HEK293 (cell line): ENCODE measurements at regions not wholly inside any gene's neighbourhood (a gene's known extent, or its start where the extent isn't known, plus 50 kb on each side); places are given as distances from the start of the nearest gene placed in this dataset.

Experiments used
- CTCF ChIA-PET: fragments of 350-600 bp; formaldehyde crosslinking; extraction: SDS; loops from one replicate; lab custom pipeline; 2021; ENCODE audit warnings: antibody characterized with exemption; lab: Yijun Ruan, JAX
- POLR2A ChIA-PET: fragments of 300-600 bp; formaldehyde crosslinking; extraction: SDS; loops from one replicate; lab custom pipeline; 2020; ENCODE audit warnings: antibody characterized with exemption, inconsistent platforms; lab: Yijun Ruan, JAX
- H3K27ac ChIP-seq: fragments of 200-500 bp; sonication (Bioruptor generic); 2 replicates; pipeline ENCODE4 v1.5.1; 2014; ENCODE audit warnings: low read depth, low read length, control low read depth, inconsistent platforms; ENCODE audit errors: extremely low read depth
- H3K36me3 ChIP-seq, 2 experiments: fragments of 200-500 bp in 1 of 2; sonication (Bioruptor generic) in 1 of 2; 1 replicate in 1 of 2; 2 replicates in 1 of 2; pipeline ENCODE4 v1.5.1; 2014 to 2017; ENCODE audit warnings: inconsistent platforms in 2 of 2, low read length in 2 of 2; ENCODE audit not compliant: control insufficient read depth in 2 of 2, insufficient read depth in 1 of 2
- H3K4me1 ChIP-seq: fragments of 200-500 bp; sonication (Bioruptor generic); 2 replicates; pipeline ENCODE4 v1.5.1; 2014; ENCODE audit warnings: mild to moderate bottlenecking, low read length, inconsistent platforms; ENCODE audit not compliant: control insufficient read depth, insufficient read depth
- H3K4me3 ChIP-seq: 2 replicates; pipeline ENCODE4 v1.5.1; 2011; ENCODE audit warnings: low read depth, mild to moderate bottlenecking, control low read depth, low read length, moderate library complexity
- H3K9me3 ChIP-seq: fragments of 200-500 bp; sonication (Bioruptor generic); 2 replicates; pipeline ENCODE4 v1.5.1; 2014; ENCODE audit warnings: low read depth, low read length, inconsistent platforms; ENCODE audit not compliant: control insufficient read depth, insufficient read depth
- GLIS1 ChIP-seq: fragments of 450-650 bp; formaldehyde crosslinking; IDR thresholded peaks from 2 replicates; pipeline ENCODE4 v1.5.1; 2016; ENCODE audit warnings: missing biosample characterization, missing genetic modification characterization
- HOXA7 ChIP-seq: sonication (generic); formaldehyde crosslinking; IDR thresholded peaks from 2 replicates; pipeline ENCODE4 v1.8.1; 2022; ENCODE audit warnings: missing genetic modification reagents, borderline replicate concordance
- IKZF3 ChIP-seq: fragments of 450-650 bp; IDR thresholded peaks from 2 replicates; pipeline ENCODE4 v1.5.0; 2018; ENCODE audit warnings: missing biosample characterization, mild to moderate bottlenecking, missing genetic modification characterization, moderate library complexity
- KLF10 ChIP-seq: fragments of 450-650 bp; IDR thresholded peaks from 2 replicates; pipeline ENCODE4 v1.5.1; 2018; ENCODE audit warnings: missing biosample characterization, mild to moderate bottlenecking, missing genetic modification characterization
- REPIN1 ChIP-seq: fragments of 450-650 bp; formaldehyde crosslinking; IDR thresholded peaks from 2 replicates; pipeline ENCODE4 v1.5.1; 2017; ENCODE audit warnings: missing biosample characterization, missing genetic modification characterization, low read depth
- WT1 ChIP-seq: fragments of 450-650 bp; formaldehyde crosslinking; IDR thresholded peaks from 2 replicates; pipeline ENCODE4 v1.5.1; 2016; ENCODE audit warnings: missing biosample characterization, missing genetic modification characterization
- ZBTB17 ChIP-seq: fragments of 450-650 bp; formaldehyde crosslinking; IDR thresholded peaks from 2 replicates; pipeline ENCODE4 v1.5.1; 2016; ENCODE audit warnings: missing biosample characterization, missing genetic modification characterization
- ZBTB8A ChIP-seq: fragments of 450-650 bp; formaldehyde crosslinking; IDR thresholded peaks from 2 replicates; pipeline ENCODE4 v1.5.1; 2016; ENCODE audit warnings: missing biosample characterization, missing genetic modification characterization
- ZNF132 ChIP-seq: fragments of 450-650 bp; formaldehyde crosslinking; IDR thresholded peaks from 2 replicates; pipeline ENCODE4 v1.5.1; 2017; ENCODE audit warnings: missing biosample characterization, missing genetic modification characterization, borderline replicate concordance
- ZNF221 ChIP-seq: fragments of 450-650 bp; formaldehyde crosslinking; IDR thresholded peaks from 2 replicates; pipeline ENCODE4 v1.5.1; 2017; ENCODE audit warnings: missing biosample characterization, missing genetic modification characterization, borderline replicate concordance
- ZNF248 ChIP-seq: fragments of 450-650 bp; formaldehyde crosslinking; IDR thresholded peaks from 2 replicates; pipeline ENCODE4 v1.5.1; 2017; ENCODE audit warnings: missing biosample characterization, missing genetic modification characterization
- ZNF391 ChIP-seq: fragments of 450-650 bp; formaldehyde crosslinking; IDR thresholded peaks from 2 replicates; pipeline ENCODE4 v1.5.1; 2016; ENCODE audit warnings: low read depth, missing biosample characterization, missing genetic modification characterization, borderline replicate concordance
- ZNF501 ChIP-seq: fragments of 450-650 bp; formaldehyde crosslinking; IDR thresholded peaks from 2 replicates; pipeline ENCODE4 v1.5.1; 2016; ENCODE audit warnings: missing biosample characterization, missing genetic modification characterization
- ZNF530 ChIP-seq: fragments of 450-650 bp; formaldehyde crosslinking; IDR thresholded peaks from 2 replicates; pipeline ENCODE4 v1.5.1; 2016; ENCODE audit warnings: low read depth, missing biosample characterization, missing genetic modification characterization
- ZNF571 ChIP-seq: fragments of 450-650 bp; formaldehyde crosslinking; IDR thresholded peaks from 2 replicates; pipeline ENCODE4 v1.5.0; 2017; ENCODE audit warnings: missing biosample characterization, missing genetic modification characterization
- ZNF626 ChIP-seq: fragments of 450-650 bp; sonication (Bioruptor Pico); formaldehyde crosslinking; IDR thresholded peaks from 2 replicates; pipeline ENCODE4 v1.5.1; 2018; ENCODE audit warnings: missing biosample characterization, missing genetic modification characterization, inconsistent platforms
- ZNF664 ChIP-seq: fragments of 450-650 bp; formaldehyde crosslinking; IDR thresholded peaks from 2 replicates; pipeline ENCODE4 v1.5.1; 2016; ENCODE audit warnings: missing biosample characterization, missing genetic modification characterization
- ZNF76 ChIP-seq: fragments of 450-650 bp; formaldehyde crosslinking; IDR thresholded peaks from 2 replicates; pipeline ENCODE4; 2016; ENCODE audit warnings: low read depth, missing biosample characterization, missing genetic modification characterization, borderline replicate concordance
- ZNF785 ChIP-seq: fragments of 450-650 bp; formaldehyde crosslinking; IDR thresholded peaks from 2 replicates; pipeline ENCODE4 v1.5.1; 2016; ENCODE audit warnings: missing biosample characterization, missing genetic modification characterization
- ZNF843 ChIP-seq: fragments of 450-650 bp; formaldehyde crosslinking; IDR thresholded peaks from 2 replicates; pipeline ENCODE4 v1.5.1; 2016; ENCODE audit warnings: missing biosample characterization, missing genetic modification characterization
- TF ChIP-seq, protein P1 (sequence below): fragments of 450-650 bp; formaldehyde crosslinking; IDR thresholded peaks from 2 replicates; pipeline ENCODE4 v1.5.1; 2016; ENCODE audit warnings: missing biosample characterization, missing genetic modification characterization
- TF ChIP-seq, protein P2 (sequence below): fragments of 450-650 bp; formaldehyde crosslinking; IDR thresholded peaks from 2 replicates; pipeline ENCODE4 v1.5.1; 2016; ENCODE audit warnings: missing biosample characterization, missing genetic modification characterization
- TF ChIP-seq, protein P3 (sequence below): fragments of 450-650 bp; formaldehyde crosslinking; IDR thresholded peaks from 2 replicates; pipeline ENCODE4 v1.5.1; 2016; ENCODE audit warnings: missing biosample characterization, missing genetic modification characterization
- TF ChIP-seq, protein P4 (sequence below): fragments of 450-650 bp; formaldehyde crosslinking; IDR thresholded peaks from 2 replicates; pipeline ENCODE4; 2016; ENCODE audit warnings: missing biosample characterization, missing genetic modification characterization

DNA sequence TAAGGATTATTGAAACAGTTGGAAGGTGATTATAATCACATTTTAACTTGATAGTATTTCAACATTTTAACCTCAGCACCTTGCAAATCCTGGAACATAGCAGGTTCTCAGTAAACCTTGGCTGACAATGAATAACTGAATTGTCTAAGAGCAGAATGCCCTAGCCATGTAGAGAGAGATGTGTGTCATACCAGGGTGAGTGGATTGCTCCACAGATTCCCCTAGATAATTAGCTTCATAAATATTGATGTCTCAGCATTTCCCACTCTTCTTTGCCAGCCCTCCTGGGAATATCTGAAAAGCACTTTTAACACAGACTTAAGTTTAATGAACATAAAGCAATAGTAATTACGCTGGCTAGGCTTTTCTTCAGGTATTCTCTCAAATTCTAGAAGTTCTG, 363.5 kb downstream of the MAN2A1 start:
- Histone ChIP-seq H3K27ac (no peak overlapping the region), H3K4me3 (no peak overlapping the region), H3K4me1 (no peaks in the 10 kb centered on the region), H3K9me3 (no peaks in the 10 kb centered on the region), H3K36me3 (no peaks in the 10 kb centered on the region)
- TF ChIP-seq WT1 (tag by site-specific recombination), result no peak
- no peak for TF ChIP-seq ZBTB17
- no peak for TF ChIP-seq ZNF626 (tag by site-specific recombination)
- no peak for TF ChIP-seq GLIS1 (tag by site-specific recombination)
- no peak for TF ChIP-seq ZNF221 (tag by site-specific recombination)
- TF ChIP-seq, protein P1, sequence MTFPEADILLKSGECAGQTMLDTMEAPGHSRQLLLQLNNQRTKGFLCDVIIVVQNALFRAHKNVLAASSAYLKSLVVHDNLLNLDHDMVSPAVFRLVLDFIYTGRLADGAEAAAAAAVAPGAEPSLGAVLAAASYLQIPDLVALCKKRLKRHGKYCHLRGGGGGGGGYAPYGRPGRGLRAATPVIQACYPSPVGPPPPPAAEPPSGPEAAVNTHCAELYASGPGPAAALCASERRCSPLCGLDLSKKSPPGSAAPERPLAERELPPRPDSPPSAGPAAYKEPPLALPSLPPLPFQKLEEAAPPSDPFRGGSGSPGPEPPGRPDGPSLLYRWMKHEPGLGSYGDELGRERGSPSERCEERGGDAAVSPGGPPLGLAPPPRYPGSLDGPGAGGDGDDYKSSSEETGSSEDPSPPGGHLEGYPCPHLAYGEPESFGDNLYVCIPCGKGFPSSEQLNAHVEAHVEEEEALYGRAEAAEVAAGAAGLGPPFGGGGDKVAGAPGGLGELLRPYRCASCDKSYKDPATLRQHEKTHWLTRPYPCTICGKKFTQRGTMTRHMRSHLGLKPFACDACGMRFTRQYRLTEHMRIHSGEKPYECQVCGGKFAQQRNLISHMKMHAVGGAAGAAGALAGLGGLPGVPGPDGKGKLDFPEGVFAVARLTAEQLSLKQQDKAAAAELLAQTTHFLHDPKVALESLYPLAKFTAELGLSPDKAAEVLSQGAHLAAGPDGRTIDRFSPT (tag by site-specific recombination), result no peak
- TF ChIP-seq ZNF843 (tag by site-specific recombination), result no peak
- no peak for TF ChIP-seq REPIN1 (tag by site-specific recombination)
- TF ChIP-seq IKZF3 (tag by site-specific recombination), result no peak
- TF ChIP-seq, protein P2, sequence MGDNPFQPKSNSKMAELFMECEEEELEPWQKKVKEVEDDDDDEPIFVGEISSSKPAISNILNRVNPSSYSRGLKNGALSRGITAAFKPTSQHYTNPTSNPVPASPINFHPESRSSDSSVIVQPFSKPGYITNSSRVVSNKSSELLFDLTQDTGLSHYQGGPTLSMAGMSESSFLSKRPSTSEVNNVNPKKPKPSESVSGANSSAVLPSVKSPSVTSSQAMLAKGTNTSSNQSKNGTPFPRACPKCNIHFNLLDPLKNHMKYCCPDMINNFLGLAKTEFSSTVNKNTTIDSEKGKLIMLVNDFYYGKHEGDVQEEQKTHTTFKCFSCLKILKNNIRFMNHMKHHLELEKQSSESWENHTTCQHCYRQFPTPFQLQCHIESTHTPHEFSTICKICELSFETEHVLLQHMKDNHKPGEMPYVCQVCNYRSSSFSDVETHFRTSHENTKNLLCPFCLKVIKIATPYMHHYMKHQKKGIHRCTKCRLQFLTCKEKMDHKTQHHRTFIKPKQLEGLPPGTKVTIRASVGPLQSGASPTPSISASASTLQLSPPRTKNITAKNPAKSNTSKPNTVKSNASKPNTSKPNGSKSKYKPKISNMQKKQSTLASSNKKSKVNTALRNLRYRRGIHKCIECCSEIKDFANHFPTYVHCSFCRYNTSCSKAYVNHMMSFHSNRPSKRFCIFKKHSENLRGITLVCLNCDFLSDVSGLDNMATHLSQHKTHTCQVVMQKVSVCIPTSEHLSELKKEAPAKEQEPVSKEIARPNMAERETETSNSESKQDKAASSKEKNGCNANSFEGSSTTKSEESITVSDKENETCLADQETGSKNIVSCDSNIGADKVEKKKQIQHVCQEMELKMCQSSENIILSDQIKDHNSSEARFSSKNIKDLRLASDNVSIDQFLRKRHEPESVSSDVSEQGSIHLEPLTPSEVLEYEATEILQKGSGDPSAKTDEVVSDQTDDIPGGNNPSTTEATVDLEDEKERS, result no peak
- no peak for TF ChIP-seq HOXA7 (CRISPR knock-in tag)
- no peak for TF ChIP-seq ZNF571 (tag by site-specific recombination)
- TF ChIP-seq ZBTB8A (tag by site-specific recombination), result no peak
- TF ChIP-seq ZNF248, result no peak
- no peak for TF ChIP-seq ZNF132 (tag by site-specific recombination)
- no peak for TF ChIP-seq ZNF530
- POLR2A ChIA-PET, result no interaction called here
- CTCF ChIA-PET, result no interaction called here

DNA sequence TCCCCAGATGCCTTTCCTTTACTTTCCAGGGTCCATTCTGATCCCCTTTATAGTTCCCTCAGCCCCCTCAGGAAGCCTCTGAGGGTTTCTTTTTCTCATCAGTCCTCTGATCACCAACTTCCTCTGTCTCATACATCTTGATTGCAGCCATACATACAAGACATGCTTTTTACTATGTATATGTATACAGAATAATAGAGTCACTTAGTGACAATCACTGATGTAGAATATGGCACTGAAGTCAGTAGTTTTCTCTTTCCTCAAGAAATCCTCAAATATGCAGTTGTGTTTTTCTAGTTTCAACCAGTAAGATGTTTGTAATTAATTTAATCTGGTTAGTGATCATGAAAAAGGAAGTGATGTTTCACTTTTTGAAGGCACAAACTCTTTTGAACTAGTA, 364.1 kb downstream of the MAN2A1 start:
- H3K4me3 ChIP-seq, result no peak overlapping the region
- no peak overlapping the region for H3K27ac ChIP-seq
- TF ChIP-seq, protein P3, sequence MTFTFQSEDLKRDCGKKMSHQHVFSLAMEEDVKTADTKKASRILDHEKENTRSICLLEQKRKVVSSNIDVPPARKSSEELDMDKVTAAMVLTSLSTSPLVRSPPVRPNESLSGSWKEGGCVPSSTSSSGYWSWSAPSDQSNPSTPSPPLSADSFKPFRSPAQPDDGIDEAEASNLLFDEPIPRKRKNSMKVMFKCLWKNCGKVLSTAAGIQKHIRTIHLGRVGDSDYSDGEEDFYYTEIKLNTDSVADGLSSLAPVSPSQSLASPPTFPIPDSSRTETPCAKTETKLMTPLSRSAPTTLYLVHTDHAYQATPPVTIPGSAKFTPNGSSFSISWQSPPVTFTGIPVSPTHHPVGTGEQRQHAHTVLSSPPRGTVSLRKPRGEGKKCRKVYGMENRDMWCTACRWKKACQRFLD (tag by site-specific recombination), result no peak
- no peak for TF ChIP-seq ZNF664 (tag by site-specific recombination)
- TF ChIP-seq, protein P4, sequence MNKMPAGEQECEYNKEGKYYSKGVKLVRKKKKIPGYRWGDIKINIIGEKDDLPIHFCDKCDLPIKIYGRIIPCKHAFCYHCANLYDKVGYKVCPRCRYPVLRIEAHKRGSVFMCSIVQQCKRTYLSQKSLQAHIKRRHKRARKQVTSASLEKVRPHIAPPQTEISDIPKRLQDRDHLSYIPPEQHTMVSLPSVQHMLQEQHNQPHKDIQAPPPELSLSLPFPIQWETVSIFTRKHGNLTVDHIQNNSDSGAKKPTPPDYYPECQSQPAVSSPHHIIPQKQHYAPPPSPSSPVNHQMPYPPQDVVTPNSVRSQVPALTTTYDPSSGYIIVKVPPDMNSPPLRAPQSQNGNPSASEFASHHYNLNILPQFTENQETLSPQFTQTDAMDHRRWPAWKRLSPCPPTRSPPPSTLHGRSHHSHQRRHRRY (tag by site-specific recombination), result no peak
- no peak for TF ChIP-seq ZNF501 (tag by site-specific recombination)
- no peak for TF ChIP-seq KLF10 (tag by site-specific recombination)
- no peak for TF ChIP-seq ZNF391
- TF ChIP-seq ZNF76, result no peak
- TF ChIP-seq ZNF843 (tag by site-specific recombination), result no peak
- no peak for TF ChIP-seq ZNF785 (tag by site-specific recombination)
- H3K4me1 ChIP-seq, result no peaks in the 10 kb centered on the region
- ChIA-PET POLR2A (no interaction called here), CTCF (interaction anchor here (0.5 to 1.3 kb wide), 4 partner anchors 8 to 515 kb away, joined by 3 to 5 read pairs (median 4); no protein-coding TSS in a partner anchor)
- no peaks in the 10 kb centered on the region for H3K9me3 ChIP-seq
- no peaks in the 10 kb centered on the region for H3K36me3 ChIP-seq
